ENCODE measurements at regions not wholly inside any gene's neighbourhood (a gene's known extent, or its start where the extent isn't known, plus 50 kb on each side); places are given as distances from the start of the nearest gene placed in this dataset.

DNA sequence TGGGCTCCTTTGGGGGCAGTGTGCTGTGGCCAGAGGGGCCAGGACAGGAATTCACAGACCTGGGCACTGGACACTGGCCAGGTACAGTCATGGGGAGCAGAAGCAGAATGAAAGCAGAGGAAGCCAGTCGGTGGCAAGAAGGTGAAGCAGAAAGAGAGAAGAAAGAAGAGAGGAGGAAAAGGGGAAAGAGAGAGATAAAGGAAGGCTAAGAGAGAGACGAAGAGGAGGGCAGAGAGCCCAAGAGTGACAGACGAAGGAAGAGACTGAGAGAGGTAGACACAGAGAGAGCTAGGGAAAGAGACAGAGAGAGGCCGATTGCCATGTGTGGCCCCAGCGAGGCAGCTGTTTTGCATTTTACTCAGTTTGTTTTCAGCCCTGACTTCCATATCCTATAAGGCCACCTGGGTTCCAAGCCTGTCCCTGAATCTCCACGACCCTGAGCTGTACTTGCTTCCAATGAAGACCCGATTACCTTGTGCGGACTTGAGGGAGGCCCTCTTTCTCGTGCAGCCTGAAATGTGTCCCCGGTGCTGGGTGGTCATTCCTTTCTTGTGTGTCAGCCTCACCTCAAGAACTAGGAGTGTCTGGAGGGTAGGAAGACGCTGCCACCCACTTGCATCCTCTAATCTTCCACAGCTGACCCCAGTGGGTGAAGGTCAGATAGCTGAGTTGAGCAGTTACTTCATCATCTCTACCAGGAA, 73.9 kb downstream of the LSM3 start:
- DNase-seq (ENCODE audit: low spot score, unreplicated experiment) = no peak
- TF ChIP-seq, protein P1, sequence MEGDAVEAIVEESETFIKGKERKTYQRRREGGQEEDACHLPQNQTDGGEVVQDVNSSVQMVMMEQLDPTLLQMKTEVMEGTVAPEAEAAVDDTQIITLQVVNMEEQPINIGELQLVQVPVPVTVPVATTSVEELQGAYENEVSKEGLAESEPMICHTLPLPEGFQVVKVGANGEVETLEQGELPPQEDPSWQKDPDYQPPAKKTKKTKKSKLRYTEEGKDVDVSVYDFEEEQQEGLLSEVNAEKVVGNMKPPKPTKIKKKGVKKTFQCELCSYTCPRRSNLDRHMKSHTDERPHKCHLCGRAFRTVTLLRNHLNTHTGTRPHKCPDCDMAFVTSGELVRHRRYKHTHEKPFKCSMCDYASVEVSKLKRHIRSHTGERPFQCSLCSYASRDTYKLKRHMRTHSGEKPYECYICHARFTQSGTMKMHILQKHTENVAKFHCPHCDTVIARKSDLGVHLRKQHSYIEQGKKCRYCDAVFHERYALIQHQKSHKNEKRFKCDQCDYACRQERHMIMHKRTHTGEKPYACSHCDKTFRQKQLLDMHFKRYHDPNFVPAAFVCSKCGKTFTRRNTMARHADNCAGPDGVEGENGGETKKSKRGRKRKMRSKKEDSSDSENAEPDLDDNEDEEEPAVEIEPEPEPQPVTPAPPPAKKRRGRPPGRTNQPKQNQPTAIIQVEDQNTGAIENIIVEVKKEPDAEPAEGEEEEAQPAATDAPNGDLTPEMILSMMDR (IDR thresholded peaks at IDR 0.05; ENCODE audit: unreplicated experiment) = no peak
- Mint-ChIP-seq H3K4me3 (ENCODE audit: low read depth) (no peak overlapping the region), H3K27me3 (peaks cover 6% of the 10 kb centered on the region), H3K27ac (no peak overlapping the region), H3K4me1 (ENCODE audit: low read depth) (peaks cover 13% of the 10 kb centered on the region), H3K36me3 (ENCODE audit: insufficient read depth) (no peaks in the 10 kb centered on the region), H3K9me3 (ENCODE audit: low read depth) (no peaks in the 10 kb centered on the region)

DNA sequence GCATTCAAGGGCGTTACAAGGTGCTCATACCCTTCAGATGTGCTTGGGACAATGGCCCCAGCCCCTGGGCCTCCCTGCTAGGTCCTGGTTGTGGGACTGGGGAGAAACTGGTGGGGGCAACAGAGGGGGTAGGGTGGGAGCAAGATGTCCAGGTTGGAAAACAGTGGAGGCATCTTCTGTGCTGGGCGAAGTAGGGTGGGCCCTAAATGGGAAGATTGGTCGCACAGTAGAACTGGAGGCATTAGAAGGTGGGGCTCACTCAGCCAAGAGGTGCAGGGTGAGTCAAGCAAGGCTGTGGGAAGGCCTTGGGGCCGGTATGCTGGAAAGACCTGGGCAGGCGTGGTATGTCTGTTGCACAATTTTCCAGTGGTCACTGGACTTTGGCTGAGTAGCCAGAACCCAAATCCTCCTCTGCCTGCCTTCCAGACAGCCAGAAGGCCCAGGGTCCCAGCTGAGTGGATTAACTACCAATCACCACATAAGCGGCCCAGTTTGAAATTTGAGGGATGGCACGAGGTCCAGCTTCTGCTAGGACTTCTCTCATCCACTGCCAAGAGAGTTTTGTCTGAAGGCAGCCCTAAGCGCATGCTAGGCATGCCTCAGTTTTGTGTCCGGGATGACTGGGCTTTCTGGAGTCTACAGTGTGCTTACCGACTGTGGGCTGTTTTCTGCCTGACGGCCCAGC, 74.5 kb downstream of the LSM3 start:
- H3K36me3 Mint-ChIP-seq (ENCODE audit: insufficient read depth) = no peaks in the 10 kb centered on the region
- no peak for DNase-seq (ENCODE audit: low spot score, unreplicated experiment)
- no peak overlapping the region for H3K4me3 Mint-ChIP-seq (ENCODE audit: low read depth)
- H3K4me1 Mint-ChIP-seq (ENCODE audit: low read depth) = peaks cover 13% of the 10 kb centered on the region
- H3K9me3 Mint-ChIP-seq (ENCODE audit: low read depth) = no peaks in the 10 kb centered on the region
- H3K27ac Mint-ChIP-seq = no peak overlapping the region
- H3K27me3 Mint-ChIP-seq = peaks cover 6% of the 10 kb centered on the region
- TF ChIP-seq, protein P1 (IDR thresholded peaks at IDR 0.05; ENCODE audit: unreplicated experiment) = no peak

DNA sequence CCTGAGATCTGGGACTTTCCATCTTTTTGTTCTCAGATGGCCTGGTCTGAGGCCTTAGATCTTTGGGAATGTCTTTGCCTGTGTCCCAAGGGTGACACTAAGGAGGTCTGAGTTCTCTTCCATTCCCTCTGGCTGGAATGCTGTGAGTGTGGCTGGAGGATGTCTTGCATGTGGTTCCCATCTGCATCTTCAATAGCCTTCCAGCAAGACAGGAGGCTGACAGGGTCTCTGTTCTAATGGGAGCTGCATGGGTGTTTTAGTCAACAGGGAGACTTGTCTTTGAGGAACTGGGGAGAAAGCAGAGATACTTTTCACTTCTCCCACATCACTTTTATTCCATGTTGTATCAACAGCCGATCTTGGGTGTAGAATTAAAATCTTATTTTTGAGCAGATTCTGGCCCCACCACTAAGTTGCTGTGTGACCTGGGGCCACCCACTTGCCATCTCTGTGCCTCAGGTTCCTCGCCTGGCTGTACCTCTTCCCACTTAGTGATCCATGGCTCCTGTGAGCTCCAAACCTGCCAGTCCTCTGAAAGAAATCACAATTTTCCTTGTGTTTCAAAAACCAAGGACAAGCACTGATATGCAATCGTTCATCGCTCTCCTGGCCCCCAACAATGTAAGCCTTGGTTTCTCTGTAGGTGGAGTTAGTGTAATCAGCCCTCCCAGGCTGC, 75.2 kb downstream of the LSM3 start:
- DNase-seq (ENCODE audit: low spot score, unreplicated experiment) = no peak
- Mint-ChIP-seq H3K27me3 (peaks cover 6% of the 10 kb centered on the region), H3K36me3 (ENCODE audit: insufficient read depth) (no peaks in the 10 kb centered on the region), H3K9me3 (ENCODE audit: low read depth) (no peaks in the 10 kb centered on the region), H3K27ac (no peak overlapping the region), H3K4me3 (ENCODE audit: low read depth) (no peak overlapping the region), H3K4me1 (ENCODE audit: low read depth) (peaks cover 14% of the 10 kb centered on the region)
- TF ChIP-seq, protein P1 (IDR thresholded peaks at IDR 0.05; ENCODE audit: unreplicated experiment) = no peak

DNA sequence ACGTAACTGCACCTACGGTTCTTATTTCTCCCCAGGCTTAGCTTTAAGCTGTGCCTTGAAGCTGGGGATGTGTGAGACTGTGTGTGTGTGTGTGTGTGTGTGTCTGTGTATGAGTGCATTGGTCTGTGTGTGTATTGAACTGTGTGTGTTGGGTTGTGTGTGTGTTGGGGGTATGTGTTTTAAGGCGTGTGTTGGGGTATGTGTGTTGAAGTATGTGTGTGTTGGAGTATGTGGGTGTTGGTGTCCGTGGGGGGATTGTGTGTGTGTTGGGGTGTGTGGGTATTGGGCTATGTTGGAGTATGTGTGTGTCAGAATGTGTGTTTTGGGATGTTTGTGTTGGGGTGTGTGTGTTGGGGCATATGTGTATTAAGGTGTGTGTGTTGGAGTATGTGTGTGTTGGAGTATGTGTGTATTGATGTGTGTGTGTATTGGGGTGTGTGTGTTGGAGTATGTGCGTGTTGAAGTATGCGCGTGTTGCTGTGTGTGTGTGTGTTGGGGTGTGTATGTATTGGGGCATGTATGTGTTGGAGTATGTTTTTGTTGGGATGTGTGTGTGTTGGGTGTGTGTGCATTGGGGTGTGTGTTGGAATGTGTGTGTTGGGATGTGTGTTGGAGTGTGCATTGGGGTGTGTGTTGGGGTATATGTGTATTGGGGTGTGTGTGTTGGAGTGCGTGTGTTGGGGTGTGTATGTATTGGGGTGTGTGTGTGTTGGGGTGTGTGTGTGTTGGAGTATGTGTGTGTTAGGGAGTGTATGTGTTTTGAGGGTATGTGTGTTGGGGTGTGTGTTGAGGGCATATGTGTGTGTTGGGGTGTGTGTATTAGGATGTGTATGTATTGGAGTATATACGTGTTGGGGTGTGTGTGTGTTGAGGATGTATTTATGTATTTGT, 76.4 kb downstream of the LSM3 start:
- DNase-seq (ENCODE audit: low spot score, unreplicated experiment) = no peak
- H3K4me1 Mint-ChIP-seq (ENCODE audit: low read depth) = peaks cover 8% of the 10 kb centered on the region
- no peaks in the 10 kb centered on the region for H3K9me3 Mint-ChIP-seq (ENCODE audit: low read depth)
- H3K36me3 Mint-ChIP-seq (ENCODE audit: insufficient read depth) = no peaks in the 10 kb centered on the region
- H3K4me3 Mint-ChIP-seq (ENCODE audit: low read depth) = no peak overlapping the region
- TF ChIP-seq, protein P1 (IDR thresholded peaks at IDR 0.05; ENCODE audit: unreplicated experiment) = no peak
- H3K27ac Mint-ChIP-seq = no peak overlapping the region
- peaks cover 6% of the 10 kb centered on the region for H3K27me3 Mint-ChIP-seq

DNA sequence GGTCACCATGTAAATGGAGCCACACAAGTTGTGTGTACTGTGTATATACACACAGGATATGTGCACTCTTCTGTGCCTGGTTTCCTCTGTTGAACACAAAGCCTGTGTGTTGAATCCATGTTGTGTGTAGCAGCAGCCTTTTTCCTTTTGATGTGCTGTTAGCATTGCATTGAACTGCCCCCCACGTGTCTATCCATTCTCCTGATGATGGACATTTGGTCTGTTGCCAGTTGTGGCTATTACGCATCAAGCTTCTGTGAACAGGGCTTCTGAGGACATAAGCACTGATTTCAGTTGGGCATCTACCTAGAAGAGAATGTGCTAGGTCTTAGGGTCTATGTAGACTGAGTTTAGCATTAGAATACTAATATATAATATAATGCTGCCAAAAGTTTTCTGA, 77.4 kb downstream of the LSM3 start:
- no peak for DNase-seq (ENCODE audit: low spot score, unreplicated experiment)
- TF ChIP-seq, protein P1 (IDR thresholded peaks at IDR 0.05; ENCODE audit: unreplicated experiment) = no peak
- Mint-ChIP-seq H3K4me1 (ENCODE audit: low read depth) (peaks cover 8% of the 10 kb centered on the region), H3K4me3 (ENCODE audit: low read depth) (no peak overlapping the region), H3K9me3 (ENCODE audit: low read depth) (no peaks in the 10 kb centered on the region), H3K27ac (no peak overlapping the region), H3K36me3 (ENCODE audit: insufficient read depth) (no peaks in the 10 kb centered on the region), H3K27me3 (peaks cover 6% of the 10 kb centered on the region)

Measured in progenitor cell of endocrine pancreas (in vitro differentiated cells).